ENCODE measurements at regions not wholly inside any gene's neighbourhood (a gene's known extent, or its start where the extent isn't known, plus 50 kb on each side); places are given as distances from the start of the nearest gene placed in this dataset.
"Not testable (repeated sequence)": the region's sequence is repeated elsewhere in the genome, so short reads cannot be mapped to it uniquely, and the experiment has no call there.

DNA sequence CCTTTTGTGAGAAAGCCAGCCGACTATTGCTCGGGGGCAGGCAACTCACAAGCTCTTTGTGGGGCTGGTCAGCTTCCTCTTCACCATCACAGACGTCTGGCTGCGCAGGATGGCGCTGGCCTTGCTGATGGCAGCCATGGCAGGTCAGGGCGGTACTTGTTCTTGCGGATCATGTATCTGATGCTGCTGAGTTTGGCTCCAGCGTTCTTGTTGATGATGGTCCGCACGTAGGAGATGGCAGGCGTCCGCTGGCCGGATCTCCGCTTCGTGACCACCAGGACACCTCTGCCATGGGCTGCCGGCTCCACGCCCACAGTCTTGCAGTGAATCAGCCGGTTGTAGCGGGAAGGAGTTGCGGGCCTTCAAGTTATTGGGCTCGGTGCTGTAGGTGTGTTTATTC, 67.9 kb upstream of the SLC7A14 start:
- Histone ChIP-seq H3K4me1 (no peaks in the 10 kb centered on the region), H3K4me3 (no peak overlapping the region), H3K9me3 (no peaks in the 10 kb centered on the region), H3K27ac (no peak overlapping the region), H3K36me3 (no peaks in the 10 kb centered on the region), H3K27me3 (no peaks in the 10 kb centered on the region)
- DNase-seq (ENCODE audit: low spot score in 2 of 2): no peak
- TF ChIP-seq, protein P1, sequence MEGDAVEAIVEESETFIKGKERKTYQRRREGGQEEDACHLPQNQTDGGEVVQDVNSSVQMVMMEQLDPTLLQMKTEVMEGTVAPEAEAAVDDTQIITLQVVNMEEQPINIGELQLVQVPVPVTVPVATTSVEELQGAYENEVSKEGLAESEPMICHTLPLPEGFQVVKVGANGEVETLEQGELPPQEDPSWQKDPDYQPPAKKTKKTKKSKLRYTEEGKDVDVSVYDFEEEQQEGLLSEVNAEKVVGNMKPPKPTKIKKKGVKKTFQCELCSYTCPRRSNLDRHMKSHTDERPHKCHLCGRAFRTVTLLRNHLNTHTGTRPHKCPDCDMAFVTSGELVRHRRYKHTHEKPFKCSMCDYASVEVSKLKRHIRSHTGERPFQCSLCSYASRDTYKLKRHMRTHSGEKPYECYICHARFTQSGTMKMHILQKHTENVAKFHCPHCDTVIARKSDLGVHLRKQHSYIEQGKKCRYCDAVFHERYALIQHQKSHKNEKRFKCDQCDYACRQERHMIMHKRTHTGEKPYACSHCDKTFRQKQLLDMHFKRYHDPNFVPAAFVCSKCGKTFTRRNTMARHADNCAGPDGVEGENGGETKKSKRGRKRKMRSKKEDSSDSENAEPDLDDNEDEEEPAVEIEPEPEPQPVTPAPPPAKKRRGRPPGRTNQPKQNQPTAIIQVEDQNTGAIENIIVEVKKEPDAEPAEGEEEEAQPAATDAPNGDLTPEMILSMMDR (IDR thresholded peaks at IDR 0.05): no peak
- no peak for TF ChIP-seq POLR2A (IDR thresholded peaks at IDR 0.05)
- no peak for TF ChIP-seq POLR2AphosphoS5 (IDR thresholded peaks at IDR 0.05)
- intact Hi-C loops (cut with DNase I; ENCODE audit: low total_unique reads): no loop called here

GRCh38 chr3:170651260-170651845, 65.5 kb upstream of the SLC7A14 start:
- DNase-seq (ENCODE audit: low spot score in 2 of 2): no peak
- Histone ChIP-seq H3K36me3 (no peaks in the 10 kb centered on the region), H3K9me3 (no peaks in the 10 kb centered on the region), H3K4me1 (no peaks in the 10 kb centered on the region), H3K4me3 (no peak overlapping the region), H3K27me3 (no peaks in the 10 kb centered on the region), H3K27ac (no peak overlapping the region)
- intact Hi-C loops (cut with DNase I; ENCODE audit: low total_unique reads): no loop called here
- TF ChIP-seq POLR2AphosphoS5 (IDR thresholded peaks at IDR 0.05): no peak
- no peak for TF ChIP-seq POLR2A (IDR thresholded peaks at IDR 0.05)
- TF ChIP-seq, protein P1 (IDR thresholded peaks at IDR 0.05): no peak

GRCh38 chr3:170650557-170650956, 64.7 kb upstream of the SLC7A14 start:
- H3K36me3 ChIP-seq; H3K4me3 ChIP-seq; H3K9me3 ChIP-seq; H3K27ac ChIP-seq; H3K27me3 ChIP-seq; DNase-seq (ENCODE audit: low spot score in 2 of 2); H3K4me1 ChIP-seq; intact Hi-C loops (cut with DNase I; ENCODE audit: low total_unique reads): not testable (repeated sequence)

DNA sequence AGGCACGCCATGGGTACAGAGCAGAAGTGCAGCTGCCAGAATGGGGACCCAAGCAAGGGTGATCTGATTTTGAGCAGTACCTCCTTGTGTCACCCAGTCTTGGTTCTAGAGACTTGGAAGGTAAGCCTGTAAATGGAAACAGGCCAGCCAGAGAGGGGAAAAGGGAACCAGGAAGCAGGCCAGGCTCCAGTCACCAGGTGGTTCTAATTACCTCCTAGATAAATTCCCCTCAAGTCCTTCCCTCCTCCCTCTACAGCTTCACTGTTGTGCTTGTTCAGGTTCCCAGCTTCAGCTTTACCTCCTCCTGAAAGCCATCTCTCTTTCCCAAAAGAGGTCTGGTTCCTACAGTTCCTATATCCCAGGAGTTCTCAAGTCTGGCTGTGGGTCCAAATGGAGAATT, 58.8 kb upstream of the SLC7A14 start:
- intact Hi-C loops (cut with DNase I; ENCODE audit: low total_unique reads): no loop called here
- no peak overlapping the region for H3K4me3 ChIP-seq
- TF ChIP-seq POLR2AphosphoS5 (IDR thresholded peaks at IDR 0.05): no peak
- TF ChIP-seq, protein P1 (IDR thresholded peaks at IDR 0.05): no peak
- no peak for TF ChIP-seq POLR2A (IDR thresholded peaks at IDR 0.05)
- H3K36me3 ChIP-seq: no peaks in the 10 kb centered on the region
- no peaks in the 10 kb centered on the region for H3K4me1 ChIP-seq
- H3K9me3 ChIP-seq: no peaks in the 10 kb centered on the region
- no peak for DNase-seq (ENCODE audit: low spot score in 2 of 2)
- no peak overlapping the region for H3K27ac ChIP-seq
- no peaks in the 10 kb centered on the region for H3K27me3 ChIP-seq

GRCh38 chr3:170643831-170644230, 58.0 kb upstream of the SLC7A14 start:
- TF ChIP-seq, protein P1 (IDR thresholded peaks at IDR 0.05): no peak
- TF ChIP-seq POLR2A (IDR thresholded peaks at IDR 0.05) (no peak), POLR2AphosphoS5 (IDR thresholded peaks at IDR 0.05) (no peak)
- H3K9me3 ChIP-seq: no peaks in the 10 kb centered on the region
- DNase-seq (ENCODE audit: low spot score in 2 of 2): no peak
- intact Hi-C loops (cut with DNase I; ENCODE audit: low total_unique reads): no loop called here
- H3K27ac ChIP-seq: no peak overlapping the region
- no peaks in the 10 kb centered on the region for H3K27me3 ChIP-seq
- no peaks in the 10 kb centered on the region for H3K4me1 ChIP-seq
- H3K36me3 ChIP-seq: no peaks in the 10 kb centered on the region
- no peak overlapping the region for H3K4me3 ChIP-seq

Measured in breast epithelium (tissue), 4 donors.